Ascending aorta (tissue), 2 donors: ENCODE measurements at regions not wholly inside any gene's neighbourhood (a gene's known extent, or its start where the extent isn't known, plus 50 kb on each side); places are given as distances from the start of the nearest gene placed in this dataset.

Experiments
- DNase-seq, 2 donors: peaks; one replicate each; pipeline ENCODE4 v3.0.0-alpha.2; 2019; ENCODE audit warnings: low spot score in 2 of 2
- H3K27ac ChIP-seq, 2 donors: fragments of 200-600 bp; sonication (generic); one replicate each; pipeline ENCODE4 v1.5.1; 2016 to 2017; ENCODE audit warnings: mild to moderate bottlenecking in 1 of 2
- H3K27me3 ChIP-seq: fragments of 200-600 bp; sonication (generic); one replicate; pipeline ENCODE4 v1.5.1; 2017
- H3K36me3 ChIP-seq, 2 donors: fragments of 200-600 bp; sonication (generic); one replicate each; pipeline ENCODE4 v1.5.1; 2016
- H3K4me1 ChIP-seq, 2 donors: fragments of 200-600 bp; sonication (generic); one replicate each; pipeline ENCODE4 v1.5.1; 2016 to 2017; ENCODE audit warnings: mild to moderate bottlenecking in 1 of 2
- H3K4me3 ChIP-seq, 2 donors: fragments of 200-600 bp; sonication (generic); one replicate each; pipeline ENCODE4 v1.5.1; 2016 to 2017; ENCODE audit warnings: mild to moderate bottlenecking in 1 of 2
- H3K9me3 ChIP-seq, 2 donors: fragments of 200-600 bp; sonication (generic); one replicate each; pipeline ENCODE4 v1.5.1; 2016
- intact Hi-C: fragments of 100-400 bp; cut with DNase I; formaldehyde crosslinking; loops from one replicate; pipeline ENCODE4 v1.15.1; 2023
- TF ChIP-seq, protein P1 (sequence below), 3 experiments: fragments of 200-600 bp in 2 of 3; fragments of 450-650 bp in 1 of 3; sonication (generic) in 2 of 3; IDR thresholded peaks; one replicate each; pipeline ENCODE4 v1.5.1; 2016 to 2019; ENCODE audit warnings: antibody characterized with exemption in 3 of 3, mild to moderate bottlenecking in 1 of 3, moderate library complexity in 1 of 3

DNA sequence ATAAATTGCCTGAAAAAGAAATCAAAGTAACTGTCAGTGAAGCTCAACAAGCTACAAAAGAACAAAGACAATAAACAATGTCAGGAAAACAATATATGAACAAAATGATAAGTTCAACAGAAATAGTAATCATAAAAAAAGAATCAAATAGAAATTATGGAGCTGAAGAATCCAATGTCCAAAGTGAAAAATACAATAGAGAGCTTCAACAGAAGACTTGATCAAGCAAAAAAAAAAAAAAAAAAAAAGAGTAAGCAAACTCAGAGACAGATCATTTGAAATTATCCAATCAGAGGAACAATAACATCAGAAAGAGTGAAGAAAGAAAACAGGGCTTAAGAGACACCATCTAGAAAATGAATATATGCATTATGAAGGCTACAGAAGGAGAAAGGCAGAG is 251.4 kb upstream of the SAMSN1 start:
- no peak for DNase-seq
- no peaks in the 10 kb centered on the region for H3K36me3 ChIP-seq
- peaks cover 0 to 17% of the 10 kb centered on the region in 2 donors for H3K9me3 ChIP-seq
- TF ChIP-seq, protein P1, sequence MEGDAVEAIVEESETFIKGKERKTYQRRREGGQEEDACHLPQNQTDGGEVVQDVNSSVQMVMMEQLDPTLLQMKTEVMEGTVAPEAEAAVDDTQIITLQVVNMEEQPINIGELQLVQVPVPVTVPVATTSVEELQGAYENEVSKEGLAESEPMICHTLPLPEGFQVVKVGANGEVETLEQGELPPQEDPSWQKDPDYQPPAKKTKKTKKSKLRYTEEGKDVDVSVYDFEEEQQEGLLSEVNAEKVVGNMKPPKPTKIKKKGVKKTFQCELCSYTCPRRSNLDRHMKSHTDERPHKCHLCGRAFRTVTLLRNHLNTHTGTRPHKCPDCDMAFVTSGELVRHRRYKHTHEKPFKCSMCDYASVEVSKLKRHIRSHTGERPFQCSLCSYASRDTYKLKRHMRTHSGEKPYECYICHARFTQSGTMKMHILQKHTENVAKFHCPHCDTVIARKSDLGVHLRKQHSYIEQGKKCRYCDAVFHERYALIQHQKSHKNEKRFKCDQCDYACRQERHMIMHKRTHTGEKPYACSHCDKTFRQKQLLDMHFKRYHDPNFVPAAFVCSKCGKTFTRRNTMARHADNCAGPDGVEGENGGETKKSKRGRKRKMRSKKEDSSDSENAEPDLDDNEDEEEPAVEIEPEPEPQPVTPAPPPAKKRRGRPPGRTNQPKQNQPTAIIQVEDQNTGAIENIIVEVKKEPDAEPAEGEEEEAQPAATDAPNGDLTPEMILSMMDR (IDR thresholded peaks at IDR 0.05): no peak
- intact Hi-C loops: no loop called here
- H3K27ac ChIP-seq: no peak overlapping the region
- no peaks in the 10 kb centered on the region for H3K4me1 ChIP-seq
- no peaks in the 10 kb centered on the region for H3K27me3 ChIP-seq
- no peak overlapping the region for H3K4me3 ChIP-seq

DNA sequence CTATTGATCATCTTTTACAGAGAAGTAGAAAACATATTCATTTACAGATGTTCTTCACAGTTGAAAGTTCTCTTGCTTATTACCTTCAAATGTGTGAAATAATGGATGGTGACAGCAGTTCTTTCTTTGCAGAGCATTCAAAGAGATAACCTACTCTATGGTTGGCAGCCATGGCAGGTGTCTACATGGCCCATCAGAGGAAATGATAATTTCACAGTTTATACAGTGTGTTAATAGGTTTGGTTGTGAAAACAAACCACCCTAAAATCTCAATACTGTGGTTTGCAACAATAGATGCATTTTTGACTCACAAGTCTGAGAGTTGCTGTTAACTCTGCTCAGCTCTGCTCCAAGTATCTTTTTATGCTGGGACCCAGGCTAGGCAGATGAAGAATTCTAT is 241.2 kb upstream of the SAMSN1 start:
- no peak for DNase-seq
- Histone ChIP-seq H3K4me1 (no peaks in the 10 kb centered on the region), H3K4me3 (no peak overlapping the region), H3K27ac (no peak overlapping the region), H3K9me3 (no peaks in the 10 kb centered on the region), H3K27me3 (no peaks in the 10 kb centered on the region), H3K36me3 (no peaks in the 10 kb centered on the region)
- intact Hi-C loops: no loop called here
- TF ChIP-seq, protein P1 (IDR thresholded peaks at IDR 0.05): no peak

DNA sequence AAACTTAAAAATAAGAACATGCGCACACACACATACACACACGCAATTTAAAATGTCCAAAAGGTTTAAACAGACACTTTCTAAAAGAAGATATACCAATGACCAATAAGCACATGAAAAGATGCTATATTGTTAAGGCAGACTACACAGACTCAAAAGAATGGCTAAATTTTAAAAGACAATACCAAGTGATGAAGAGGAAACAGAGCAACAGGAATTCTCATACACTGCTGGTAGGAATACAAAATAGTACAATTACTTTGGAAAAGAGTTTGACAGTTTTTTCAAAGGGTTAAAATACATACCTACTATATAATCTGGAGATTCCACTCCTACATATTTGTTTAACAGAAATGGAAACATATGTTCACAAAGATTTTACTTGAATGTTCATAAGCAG is 239.6 kb upstream of the SAMSN1 start:
- no peak for DNase-seq
- H3K4me1 ChIP-seq: no peaks in the 10 kb centered on the region
- no peaks in the 10 kb centered on the region for H3K27me3 ChIP-seq
- H3K4me3 ChIP-seq: no peak overlapping the region
- H3K9me3 ChIP-seq: no peaks in the 10 kb centered on the region
- TF ChIP-seq, protein P1 (IDR thresholded peaks at IDR 0.05): no peak
- intact Hi-C loops: no loop called here
- no peak overlapping the region for H3K27ac ChIP-seq
- no peaks in the 10 kb centered on the region for H3K36me3 ChIP-seq

DNA sequence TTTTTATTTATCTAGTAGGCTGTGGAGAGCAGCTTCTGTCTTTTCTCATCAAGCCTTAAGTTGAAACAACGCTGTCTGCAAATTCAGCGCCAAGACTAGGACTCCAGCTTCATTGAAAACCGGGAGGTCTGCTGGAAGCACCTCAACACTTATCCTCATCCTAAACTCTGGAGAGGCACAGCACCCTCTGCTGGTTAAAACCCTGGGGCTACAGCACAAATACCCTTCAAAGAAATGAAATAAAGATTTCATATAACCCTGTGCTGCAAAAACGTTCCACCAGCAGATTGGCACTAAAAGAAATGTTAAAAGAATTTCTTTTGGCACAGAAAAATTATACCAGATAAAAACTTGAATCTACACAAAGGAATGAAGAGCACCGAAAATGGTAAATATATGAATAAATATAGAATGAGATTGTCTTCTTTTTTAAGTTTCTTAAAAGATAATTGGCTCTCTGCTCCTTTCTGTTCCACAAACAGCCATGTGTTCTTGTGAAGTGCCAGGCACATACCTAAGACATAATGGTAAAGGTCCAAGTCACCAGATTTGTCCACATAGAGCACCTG is 227.7 kb upstream of the SAMSN1 start:
- DNase-seq: peak in 1 of 2 donors; percentile 68
- Histone ChIP-seq H3K4me1 (no peaks in the 10 kb centered on the region), H3K36me3 (no peaks in the 10 kb centered on the region), H3K4me3 (no peak overlapping the region), H3K9me3 (peaks cover 0 to under 1% of the 10 kb centered on the region in 2 donors), H3K27me3 (no peaks in the 10 kb centered on the region), H3K27ac (no peak overlapping the region)
- intact Hi-C loops: no loop called here
- TF ChIP-seq, protein P1 (IDR thresholded peaks at IDR 0.05): peak in 2 of 3 experiments; percentile 20 to 30

DNA sequence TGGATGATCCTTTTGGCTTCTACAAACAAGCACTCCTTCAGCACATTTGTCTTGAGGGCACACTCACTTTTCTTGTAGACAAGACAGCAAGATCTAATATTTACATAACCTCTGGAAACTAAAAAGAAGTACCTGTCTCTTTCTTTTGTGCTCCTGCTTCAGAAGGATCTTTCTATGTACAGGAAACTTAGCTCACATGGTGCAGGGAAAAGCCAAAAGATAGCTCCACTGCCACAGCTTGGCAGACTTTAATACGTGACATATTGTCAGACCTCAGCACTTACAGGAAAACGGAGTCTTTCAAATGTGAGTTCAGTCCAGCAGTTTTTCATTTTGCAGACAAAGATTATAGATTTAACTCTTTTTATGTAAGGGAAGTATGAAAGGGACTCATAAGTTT is 225.5 kb upstream of the SAMSN1 start:
- Histone ChIP-seq H3K36me3 (no peaks in the 10 kb centered on the region), H3K27me3 (no peaks in the 10 kb centered on the region), H3K27ac (no peak overlapping the region), H3K4me1 (no peaks in the 10 kb centered on the region), H3K9me3 (no peaks in the 10 kb centered on the region), H3K4me3 (no peak overlapping the region)
- intact Hi-C loops: no loop called here
- TF ChIP-seq, protein P1 (IDR thresholded peaks at IDR 0.05): no peak
- DNase-seq: no peak

DNA sequence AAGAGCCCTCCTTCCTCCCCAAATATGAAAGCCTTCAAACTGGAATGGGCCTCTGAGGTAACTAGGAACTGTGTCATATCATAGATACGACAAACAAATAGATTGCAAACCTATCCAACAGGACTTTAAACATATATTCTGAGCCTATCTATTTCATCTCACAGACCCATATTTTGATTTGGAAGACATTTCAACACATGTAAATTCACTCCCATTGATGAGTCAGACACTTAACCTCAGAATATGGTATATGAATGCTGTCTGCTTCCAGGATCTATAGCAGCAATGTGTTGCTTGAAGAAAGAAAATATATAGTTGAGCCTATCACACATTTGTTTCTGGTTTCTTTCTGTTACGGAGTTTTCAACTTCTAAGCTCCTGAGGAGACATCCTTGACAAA is 221.9 kb upstream of the SAMSN1 start:
- Histone ChIP-seq H3K36me3 (no peaks in the 10 kb centered on the region), H3K4me1 (no peaks in the 10 kb centered on the region), H3K27ac (no peak overlapping the region), H3K4me3 (no peak overlapping the region), H3K9me3 (no peaks in the 10 kb centered on the region), H3K27me3 (no peaks in the 10 kb centered on the region)
- TF ChIP-seq, protein P1 (IDR thresholded peaks at IDR 0.05): no peak
- no peak for DNase-seq
- intact Hi-C loops: no loop called here
